ENCODE measurements at regions not wholly inside any gene's neighbourhood (a gene's known extent, or its start where the extent isn't known, plus 50 kb on each side); places are given as distances from the start of the nearest gene placed in this dataset.

DNA sequence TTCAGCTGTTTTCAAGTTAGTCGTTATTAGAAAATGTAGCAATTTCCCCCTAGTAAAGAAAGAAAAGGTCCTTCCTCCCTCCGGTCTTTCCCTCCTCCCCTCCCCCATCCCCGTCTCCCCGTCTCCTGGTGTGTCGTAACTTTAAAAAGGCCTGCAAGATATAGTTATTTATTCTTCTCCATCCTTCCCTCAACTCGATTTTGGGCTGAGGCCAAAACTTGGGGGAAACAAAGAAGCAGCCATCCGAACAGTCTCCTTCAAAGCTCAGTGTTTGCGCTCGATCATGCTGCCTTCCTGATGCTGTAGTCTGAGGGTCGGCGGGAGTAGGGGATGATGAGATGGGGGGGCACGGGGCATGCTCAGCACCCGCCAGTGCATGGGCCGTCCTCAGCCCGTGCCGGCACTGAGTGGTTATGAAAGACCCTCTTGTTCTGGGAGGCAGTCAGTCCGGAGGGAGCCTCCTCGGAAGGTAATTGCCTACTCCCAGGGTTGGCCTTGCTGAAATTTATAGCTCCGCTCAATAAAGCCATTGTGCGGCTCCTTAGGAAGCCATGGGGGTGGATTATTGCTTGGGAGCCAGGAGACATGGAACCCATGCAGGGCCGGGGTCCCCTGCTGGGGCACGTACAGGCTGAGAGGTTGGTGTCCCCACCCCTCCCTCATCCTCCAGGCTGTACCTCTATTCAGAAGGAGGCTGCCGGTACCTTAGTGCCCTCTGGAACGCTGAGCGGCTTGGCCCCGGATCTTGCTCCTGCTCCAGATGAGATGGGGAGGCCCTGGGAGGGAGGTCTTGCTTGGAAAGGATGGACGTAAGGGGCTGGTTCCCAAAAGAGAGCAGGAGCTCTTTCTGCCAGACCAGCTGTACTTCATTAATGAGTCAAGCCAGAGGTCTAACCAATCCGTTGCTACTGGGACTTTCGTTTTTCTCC is 212.7 kb upstream of the CADM1 start:
- no peak for DNase-seq (ENCODE audit: low read depth)
- H3K4me3 ChIP-seq (ENCODE audit: low read depth, low read length), result no peak overlapping the region
- TF ChIP-seq, protein P1, sequence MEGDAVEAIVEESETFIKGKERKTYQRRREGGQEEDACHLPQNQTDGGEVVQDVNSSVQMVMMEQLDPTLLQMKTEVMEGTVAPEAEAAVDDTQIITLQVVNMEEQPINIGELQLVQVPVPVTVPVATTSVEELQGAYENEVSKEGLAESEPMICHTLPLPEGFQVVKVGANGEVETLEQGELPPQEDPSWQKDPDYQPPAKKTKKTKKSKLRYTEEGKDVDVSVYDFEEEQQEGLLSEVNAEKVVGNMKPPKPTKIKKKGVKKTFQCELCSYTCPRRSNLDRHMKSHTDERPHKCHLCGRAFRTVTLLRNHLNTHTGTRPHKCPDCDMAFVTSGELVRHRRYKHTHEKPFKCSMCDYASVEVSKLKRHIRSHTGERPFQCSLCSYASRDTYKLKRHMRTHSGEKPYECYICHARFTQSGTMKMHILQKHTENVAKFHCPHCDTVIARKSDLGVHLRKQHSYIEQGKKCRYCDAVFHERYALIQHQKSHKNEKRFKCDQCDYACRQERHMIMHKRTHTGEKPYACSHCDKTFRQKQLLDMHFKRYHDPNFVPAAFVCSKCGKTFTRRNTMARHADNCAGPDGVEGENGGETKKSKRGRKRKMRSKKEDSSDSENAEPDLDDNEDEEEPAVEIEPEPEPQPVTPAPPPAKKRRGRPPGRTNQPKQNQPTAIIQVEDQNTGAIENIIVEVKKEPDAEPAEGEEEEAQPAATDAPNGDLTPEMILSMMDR (IDR thresholded peaks at IDR 0.05; ENCODE audit: low read depth, low read length, missing control alignments), result no peak
- in situ Hi-C loops (cut with HindIII; ENCODE audit: low sequenced_read_pairs), result no loop called here

DNA sequence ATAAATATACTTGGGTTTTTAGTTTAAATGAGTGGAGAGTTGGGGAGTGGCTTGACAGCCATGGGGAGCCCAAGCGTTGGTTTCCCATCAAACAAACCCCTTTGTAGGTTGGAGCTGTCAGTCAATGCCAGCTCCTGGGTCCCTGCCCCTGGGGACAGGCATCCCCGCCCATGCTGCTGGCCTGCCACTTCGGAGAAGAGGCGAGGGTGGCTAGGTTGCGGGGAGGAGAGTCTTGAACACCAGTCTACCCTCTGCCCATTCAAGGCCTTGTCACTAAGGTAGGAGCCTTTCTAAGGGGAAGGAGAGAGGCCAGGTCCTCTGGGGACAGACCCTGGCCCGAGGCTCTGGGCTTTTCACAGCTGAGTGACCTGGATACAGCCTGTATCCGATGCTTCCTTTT is 211.9 kb upstream of the CADM1 start:
- no peak overlapping the region for H3K4me3 ChIP-seq (ENCODE audit: low read depth, low read length)
- TF ChIP-seq, protein P1 (IDR thresholded peaks at IDR 0.05; ENCODE audit: low read depth, low read length, missing control alignments), result no peak
- in situ Hi-C loops (cut with HindIII; ENCODE audit: low sequenced_read_pairs), result no loop called here
- no peak for DNase-seq (ENCODE audit: low read depth)

DNA sequence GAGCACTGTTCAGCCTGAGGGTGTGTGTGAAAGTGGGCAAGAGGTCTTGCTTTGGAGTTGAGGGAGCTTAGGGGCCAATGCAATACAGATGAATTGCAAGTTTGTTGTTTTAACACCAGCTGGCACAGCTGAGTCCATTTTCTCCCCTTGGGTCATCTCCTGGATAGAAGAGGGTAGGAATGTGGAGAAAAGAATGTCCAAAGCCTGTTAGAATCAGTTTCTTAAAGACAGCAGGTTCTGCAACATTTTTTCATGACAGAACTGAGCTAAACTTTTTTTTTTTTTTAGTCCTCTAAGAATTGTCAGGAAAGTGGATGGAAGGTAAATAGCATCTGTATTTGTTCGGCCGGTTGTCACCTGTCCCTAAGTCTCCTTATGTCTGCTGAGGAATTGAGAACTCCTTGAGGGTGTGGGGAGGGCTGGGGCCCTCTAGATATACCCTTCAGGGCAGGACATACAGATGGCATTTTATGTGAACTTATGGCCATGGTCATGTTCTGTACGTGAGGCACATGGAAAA is 211.1 kb upstream of the CADM1 start:
- in situ Hi-C loops (cut with HindIII; ENCODE audit: low sequenced_read_pairs), result no loop called here
- TF ChIP-seq, protein P1 (IDR thresholded peaks at IDR 0.05; ENCODE audit: low read depth, low read length, missing control alignments), result no peak
- no peak overlapping the region for H3K4me3 ChIP-seq (ENCODE audit: low read depth, low read length)
- no peak for DNase-seq (ENCODE audit: low read depth)

DNA sequence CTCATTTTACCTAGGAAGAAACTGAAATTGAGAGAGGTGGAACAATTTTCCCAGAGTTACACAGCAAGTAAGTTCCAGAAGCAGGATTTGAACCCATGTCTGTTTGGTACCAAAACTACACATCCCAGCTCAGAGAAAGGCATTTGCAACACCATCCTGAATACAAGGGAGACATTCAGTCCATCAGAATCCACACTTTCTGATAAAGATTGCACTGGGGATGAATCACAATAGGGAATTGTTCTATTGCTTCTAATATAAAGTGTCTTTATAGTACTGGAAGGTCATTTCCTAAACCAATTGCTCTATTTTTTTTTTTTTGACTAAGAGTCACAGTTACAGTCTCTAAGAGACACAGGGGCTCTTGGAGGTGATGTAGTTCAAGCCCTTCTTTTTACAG is 208.1 kb upstream of the CADM1 start:
- in situ Hi-C loops (cut with HindIII; ENCODE audit: low sequenced_read_pairs), result no loop called here
- no peak overlapping the region for H3K4me3 ChIP-seq (ENCODE audit: low read depth, low read length)
- TF ChIP-seq, protein P1 (IDR thresholded peaks at IDR 0.05; ENCODE audit: low read depth, low read length, missing control alignments), result no peak
- DNase-seq (ENCODE audit: low read depth), result no peak

DNA sequence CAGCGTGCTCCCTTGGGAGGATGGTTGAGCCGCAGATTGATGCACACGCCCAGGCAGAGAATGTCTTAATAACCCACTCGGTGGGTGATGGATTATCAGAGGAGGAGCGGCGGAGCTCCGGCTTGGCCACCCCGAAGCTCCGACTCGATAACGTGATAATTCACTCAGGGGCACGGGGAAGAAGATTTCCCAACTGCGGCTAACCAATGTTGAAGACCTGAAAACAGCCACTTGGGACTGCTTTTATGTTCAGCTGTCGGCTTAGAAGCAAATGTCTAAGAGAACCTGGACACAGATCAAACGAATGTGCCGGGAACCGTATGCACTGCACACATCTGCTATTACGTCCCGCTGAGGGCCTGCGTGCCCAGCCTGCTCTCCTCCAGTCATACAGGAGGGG is 206.8 kb upstream of the CADM1 start:
- TF ChIP-seq, protein P1 (IDR thresholded peaks at IDR 0.05; ENCODE audit: low read depth, low read length, missing control alignments), result no peak
- H3K4me3 ChIP-seq (ENCODE audit: low read depth, low read length), result no peak overlapping the region
- in situ Hi-C loops (cut with HindIII; ENCODE audit: low sequenced_read_pairs), result no loop called here
- DNase-seq (ENCODE audit: low read depth), result peak; percentile 45

DNA sequence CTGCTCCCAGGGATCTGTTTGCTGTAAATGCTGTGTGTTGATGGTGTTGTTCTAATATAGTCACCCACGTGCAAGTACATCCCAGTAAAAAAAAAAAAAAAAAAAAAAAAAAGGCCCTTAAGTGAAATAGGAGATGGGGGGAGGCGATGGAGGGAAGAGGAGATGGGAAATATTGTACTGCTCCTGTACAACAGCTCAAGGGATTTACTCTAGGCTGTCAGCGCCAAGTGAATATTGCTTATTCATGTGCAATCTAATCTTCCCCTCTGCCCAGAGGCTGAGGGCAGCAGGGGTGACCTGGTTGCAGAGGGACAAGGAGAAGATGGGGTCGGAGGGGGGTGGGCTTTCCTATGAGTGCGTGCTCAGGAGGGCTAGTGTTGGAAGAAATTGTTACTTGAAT is 206.2 kb upstream of the CADM1 start:
- in situ Hi-C loops (cut with HindIII; ENCODE audit: low sequenced_read_pairs), result no loop called here
- TF ChIP-seq, protein P1 (IDR thresholded peaks at IDR 0.05; ENCODE audit: low read depth, low read length, missing control alignments), result no peak
- DNase-seq (ENCODE audit: low read depth), result no peak
- H3K4me3 ChIP-seq (ENCODE audit: low read depth, low read length), result no peak overlapping the region
